ENCODE measurements at regions not wholly inside any gene's neighbourhood (a gene's known extent, or its start where the extent isn't known, plus 50 kb on each side); places are given as distances from the start of the nearest gene placed in this dataset.

DNA sequence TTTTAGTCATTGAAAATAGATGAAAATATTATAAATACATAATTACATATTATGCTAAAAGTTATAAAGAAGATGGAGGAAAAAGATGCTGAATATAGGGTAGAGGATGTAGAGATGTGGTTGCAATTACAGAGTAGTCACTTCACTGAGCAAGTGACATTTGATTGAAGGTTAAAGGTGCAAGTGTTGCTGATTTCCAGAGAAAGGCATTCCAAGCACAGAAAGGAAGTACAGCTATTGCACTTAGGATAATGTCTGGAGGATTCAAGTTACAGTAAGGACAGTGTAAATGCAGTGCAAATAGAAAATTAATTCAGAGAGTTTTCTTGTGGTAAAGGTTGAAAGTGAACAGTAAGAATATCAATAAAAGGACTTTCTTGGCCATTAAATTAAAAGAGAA is 1721.8 kb downstream of the PCDH9 start:
- H3K4me1 ChIP-seq (ENCODE audit: insufficient read depth), result no peaks in the 10 kb centered on the region
- H3K36me3 Mint-ChIP-seq (ENCODE audit: low read depth), result no peaks in the 10 kb centered on the region
- H3K27ac Mint-ChIP-seq, result no peak overlapping the region
- H2AFZ ChIP-seq, result no peak overlapping the region
- no peak overlapping the region for H3K27ac ChIP-seq (ENCODE audit: low read depth)
- H3K4me1 Mint-ChIP-seq, result no peaks in the 10 kb centered on the region
- H3K4me3 Mint-ChIP-seq, result no peak overlapping the region
- no peak for ATAC-seq
- DNase-seq (ENCODE audit: low spot score), result no peak
- H3K27me3 Mint-ChIP-seq (ENCODE audit: insufficient read depth, low read depth, poor library complexity), result no peaks in the 10 kb centered on the region
- H3K27me3 ChIP-seq (ENCODE audit: insufficient read depth), result no peaks in the 10 kb centered on the region
- no peak for TF ChIP-seq STAT1 (IDR thresholded peaks at IDR 0.05; ENCODE audit: unreplicated experiment)
- TF ChIP-seq POLR2AphosphoS5 (IDR thresholded peaks at IDR 0.05; ENCODE audit: low read depth), result no peak
- no peaks in the 10 kb centered on the region for H3F3A ChIP-seq (replicated peaks; ENCODE audit: low read depth)
- no peaks in the 10 kb centered on the region for H3K36me3 ChIP-seq (ENCODE audit: insufficient read depth)
- no peak overlapping the region for H3K4me3 ChIP-seq
- H3K79me2 ChIP-seq (replicated peaks; ENCODE audit: insufficient read depth), result no peaks in the 10 kb centered on the region
- no peaks in the 10 kb centered on the region for H3K9me3 Mint-ChIP-seq
- H3K9me2 ChIP-seq (ENCODE audit: insufficient read depth), result no peaks in the 10 kb centered on the region
- H3K4me2 ChIP-seq, result no peak overlapping the region
- no peaks in the 10 kb centered on the region for H4K20me1 ChIP-seq (replicated peaks; ENCODE audit: insufficient read depth)

DNA sequence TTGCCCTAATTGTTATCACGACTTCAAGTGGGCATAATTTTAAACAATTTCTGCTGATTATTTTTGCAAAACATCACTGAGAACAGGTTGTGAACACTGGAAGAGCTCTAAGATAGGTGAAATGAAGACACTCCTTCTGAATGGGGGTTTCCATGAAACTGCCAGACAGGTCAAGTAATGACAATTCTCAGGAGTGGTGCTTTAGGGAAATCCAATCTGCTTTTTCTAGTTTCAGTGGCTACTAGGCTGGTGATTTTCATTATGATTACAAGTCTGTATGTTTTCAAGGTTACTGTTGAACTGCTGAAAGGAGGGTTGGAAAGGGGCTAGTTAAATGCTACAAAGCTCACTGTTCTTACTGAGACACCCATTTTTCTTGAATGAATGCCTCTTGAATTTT is 1724.2 kb downstream of the PCDH9 start:
- H3K27ac ChIP-seq (ENCODE audit: low read depth), result no peak overlapping the region
- no peaks in the 10 kb centered on the region for H3K4me1 Mint-ChIP-seq
- H2AFZ ChIP-seq, result peak overlapping the region; percentile 70; the same call in 1 of the 2 replicates
- ATAC-seq (no peak), DNase-seq (ENCODE audit: low spot score) (no peak)
- H3K4me3 Mint-ChIP-seq, result no peak overlapping the region
- H3F3A ChIP-seq (replicated peaks; ENCODE audit: low read depth), result no peaks in the 10 kb centered on the region
- H3K9me2 ChIP-seq (ENCODE audit: insufficient read depth), result no peaks in the 10 kb centered on the region; the same call in 1 of the 2 replicates
- no peaks in the 10 kb centered on the region for H3K36me3 ChIP-seq (ENCODE audit: insufficient read depth)
- no peaks in the 10 kb centered on the region for H3K79me2 ChIP-seq (replicated peaks; ENCODE audit: insufficient read depth)
- H3K27me3 Mint-ChIP-seq (ENCODE audit: insufficient read depth, low read depth, poor library complexity), result no peaks in the 10 kb centered on the region
- H3K27me3 ChIP-seq (ENCODE audit: insufficient read depth), result no peaks in the 10 kb centered on the region
- H3K36me3 Mint-ChIP-seq (ENCODE audit: low read depth), result no peaks in the 10 kb centered on the region
- no peaks in the 10 kb centered on the region for H4K20me1 ChIP-seq (replicated peaks; ENCODE audit: insufficient read depth)
- no peak overlapping the region for H3K4me2 ChIP-seq
- H3K27ac Mint-ChIP-seq, result no peak overlapping the region
- no peaks in the 10 kb centered on the region for H3K4me1 ChIP-seq (ENCODE audit: insufficient read depth)
- no peak overlapping the region for H3K4me3 ChIP-seq
- H3K9me3 Mint-ChIP-seq, result no peaks in the 10 kb centered on the region
- TF ChIP-seq JUNB (IDR thresholded peaks at IDR 0.05; ENCODE audit: unreplicated experiment), result no peak
- no peak for TF ChIP-seq EZH2 (IDR thresholded peaks at IDR 0.05; ENCODE audit: low read depth, unreplicated experiment)
- TF ChIP-seq ZNF331 (CRISPR knock-in tag; IDR thresholded peaks at IDR 0.05; ENCODE audit: low read depth), result no peak
- no peak for TF ChIP-seq POLR2AphosphoS5 (IDR thresholded peaks at IDR 0.05; ENCODE audit: low read depth)
- TF ChIP-seq, protein P1, sequence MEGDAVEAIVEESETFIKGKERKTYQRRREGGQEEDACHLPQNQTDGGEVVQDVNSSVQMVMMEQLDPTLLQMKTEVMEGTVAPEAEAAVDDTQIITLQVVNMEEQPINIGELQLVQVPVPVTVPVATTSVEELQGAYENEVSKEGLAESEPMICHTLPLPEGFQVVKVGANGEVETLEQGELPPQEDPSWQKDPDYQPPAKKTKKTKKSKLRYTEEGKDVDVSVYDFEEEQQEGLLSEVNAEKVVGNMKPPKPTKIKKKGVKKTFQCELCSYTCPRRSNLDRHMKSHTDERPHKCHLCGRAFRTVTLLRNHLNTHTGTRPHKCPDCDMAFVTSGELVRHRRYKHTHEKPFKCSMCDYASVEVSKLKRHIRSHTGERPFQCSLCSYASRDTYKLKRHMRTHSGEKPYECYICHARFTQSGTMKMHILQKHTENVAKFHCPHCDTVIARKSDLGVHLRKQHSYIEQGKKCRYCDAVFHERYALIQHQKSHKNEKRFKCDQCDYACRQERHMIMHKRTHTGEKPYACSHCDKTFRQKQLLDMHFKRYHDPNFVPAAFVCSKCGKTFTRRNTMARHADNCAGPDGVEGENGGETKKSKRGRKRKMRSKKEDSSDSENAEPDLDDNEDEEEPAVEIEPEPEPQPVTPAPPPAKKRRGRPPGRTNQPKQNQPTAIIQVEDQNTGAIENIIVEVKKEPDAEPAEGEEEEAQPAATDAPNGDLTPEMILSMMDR (conservative IDR thresholded peaks at IDR 0.05; ENCODE audit: low read depth in 2 of 2), result no peak
- no peak for TF ChIP-seq ZNF114 (CRISPR knock-in tag; IDR thresholded peaks at IDR 0.05)
- TF ChIP-seq, protein P2, sequence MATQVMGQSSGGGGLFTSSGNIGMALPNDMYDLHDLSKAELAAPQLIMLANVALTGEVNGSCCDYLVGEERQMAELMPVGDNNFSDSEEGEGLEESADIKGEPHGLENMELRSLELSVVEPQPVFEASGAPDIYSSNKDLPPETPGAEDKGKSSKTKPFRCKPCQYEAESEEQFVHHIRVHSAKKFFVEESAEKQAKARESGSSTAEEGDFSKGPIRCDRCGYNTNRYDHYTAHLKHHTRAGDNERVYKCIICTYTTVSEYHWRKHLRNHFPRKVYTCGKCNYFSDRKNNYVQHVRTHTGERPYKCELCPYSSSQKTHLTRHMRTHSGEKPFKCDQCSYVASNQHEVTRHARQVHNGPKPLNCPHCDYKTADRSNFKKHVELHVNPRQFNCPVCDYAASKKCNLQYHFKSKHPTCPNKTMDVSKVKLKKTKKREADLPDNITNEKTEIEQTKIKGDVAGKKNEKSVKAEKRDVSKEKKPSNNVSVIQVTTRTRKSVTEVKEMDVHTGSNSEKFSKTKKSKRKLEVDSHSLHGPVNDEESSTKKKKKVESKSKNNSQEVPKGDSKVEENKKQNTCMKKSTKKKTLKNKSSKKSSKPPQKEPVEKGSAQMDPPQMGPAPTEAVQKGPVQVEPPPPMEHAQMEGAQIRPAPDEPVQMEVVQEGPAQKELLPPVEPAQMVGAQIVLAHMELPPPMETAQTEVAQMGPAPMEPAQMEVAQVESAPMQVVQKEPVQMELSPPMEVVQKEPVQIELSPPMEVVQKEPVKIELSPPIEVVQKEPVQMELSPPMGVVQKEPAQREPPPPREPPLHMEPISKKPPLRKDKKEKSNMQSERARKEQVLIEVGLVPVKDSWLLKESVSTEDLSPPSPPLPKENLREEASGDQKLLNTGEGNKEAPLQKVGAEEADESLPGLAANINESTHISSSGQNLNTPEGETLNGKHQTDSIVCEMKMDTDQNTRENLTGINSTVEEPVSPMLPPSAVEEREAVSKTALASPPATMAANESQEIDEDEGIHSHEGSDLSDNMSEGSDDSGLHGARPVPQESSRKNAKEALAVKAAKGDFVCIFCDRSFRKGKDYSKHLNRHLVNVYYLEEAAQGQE (IDR thresholded peaks at IDR 0.05; ENCODE audit: unreplicated experiment), result no peak
- TF ChIP-seq CREB1 (CRISPR knock-in tag; IDR thresholded peaks at IDR 0.05; ENCODE audit: low read depth), result no peak
- no peak for TF ChIP-seq EZH2phosphoT487 (IDR thresholded peaks at IDR 0.05; ENCODE audit: unreplicated experiment)
- no peak for TF ChIP-seq NANOG (IDR thresholded peaks at IDR 0.05; ENCODE audit: borderline replicate concordance)
- TF ChIP-seq, protein P3, sequence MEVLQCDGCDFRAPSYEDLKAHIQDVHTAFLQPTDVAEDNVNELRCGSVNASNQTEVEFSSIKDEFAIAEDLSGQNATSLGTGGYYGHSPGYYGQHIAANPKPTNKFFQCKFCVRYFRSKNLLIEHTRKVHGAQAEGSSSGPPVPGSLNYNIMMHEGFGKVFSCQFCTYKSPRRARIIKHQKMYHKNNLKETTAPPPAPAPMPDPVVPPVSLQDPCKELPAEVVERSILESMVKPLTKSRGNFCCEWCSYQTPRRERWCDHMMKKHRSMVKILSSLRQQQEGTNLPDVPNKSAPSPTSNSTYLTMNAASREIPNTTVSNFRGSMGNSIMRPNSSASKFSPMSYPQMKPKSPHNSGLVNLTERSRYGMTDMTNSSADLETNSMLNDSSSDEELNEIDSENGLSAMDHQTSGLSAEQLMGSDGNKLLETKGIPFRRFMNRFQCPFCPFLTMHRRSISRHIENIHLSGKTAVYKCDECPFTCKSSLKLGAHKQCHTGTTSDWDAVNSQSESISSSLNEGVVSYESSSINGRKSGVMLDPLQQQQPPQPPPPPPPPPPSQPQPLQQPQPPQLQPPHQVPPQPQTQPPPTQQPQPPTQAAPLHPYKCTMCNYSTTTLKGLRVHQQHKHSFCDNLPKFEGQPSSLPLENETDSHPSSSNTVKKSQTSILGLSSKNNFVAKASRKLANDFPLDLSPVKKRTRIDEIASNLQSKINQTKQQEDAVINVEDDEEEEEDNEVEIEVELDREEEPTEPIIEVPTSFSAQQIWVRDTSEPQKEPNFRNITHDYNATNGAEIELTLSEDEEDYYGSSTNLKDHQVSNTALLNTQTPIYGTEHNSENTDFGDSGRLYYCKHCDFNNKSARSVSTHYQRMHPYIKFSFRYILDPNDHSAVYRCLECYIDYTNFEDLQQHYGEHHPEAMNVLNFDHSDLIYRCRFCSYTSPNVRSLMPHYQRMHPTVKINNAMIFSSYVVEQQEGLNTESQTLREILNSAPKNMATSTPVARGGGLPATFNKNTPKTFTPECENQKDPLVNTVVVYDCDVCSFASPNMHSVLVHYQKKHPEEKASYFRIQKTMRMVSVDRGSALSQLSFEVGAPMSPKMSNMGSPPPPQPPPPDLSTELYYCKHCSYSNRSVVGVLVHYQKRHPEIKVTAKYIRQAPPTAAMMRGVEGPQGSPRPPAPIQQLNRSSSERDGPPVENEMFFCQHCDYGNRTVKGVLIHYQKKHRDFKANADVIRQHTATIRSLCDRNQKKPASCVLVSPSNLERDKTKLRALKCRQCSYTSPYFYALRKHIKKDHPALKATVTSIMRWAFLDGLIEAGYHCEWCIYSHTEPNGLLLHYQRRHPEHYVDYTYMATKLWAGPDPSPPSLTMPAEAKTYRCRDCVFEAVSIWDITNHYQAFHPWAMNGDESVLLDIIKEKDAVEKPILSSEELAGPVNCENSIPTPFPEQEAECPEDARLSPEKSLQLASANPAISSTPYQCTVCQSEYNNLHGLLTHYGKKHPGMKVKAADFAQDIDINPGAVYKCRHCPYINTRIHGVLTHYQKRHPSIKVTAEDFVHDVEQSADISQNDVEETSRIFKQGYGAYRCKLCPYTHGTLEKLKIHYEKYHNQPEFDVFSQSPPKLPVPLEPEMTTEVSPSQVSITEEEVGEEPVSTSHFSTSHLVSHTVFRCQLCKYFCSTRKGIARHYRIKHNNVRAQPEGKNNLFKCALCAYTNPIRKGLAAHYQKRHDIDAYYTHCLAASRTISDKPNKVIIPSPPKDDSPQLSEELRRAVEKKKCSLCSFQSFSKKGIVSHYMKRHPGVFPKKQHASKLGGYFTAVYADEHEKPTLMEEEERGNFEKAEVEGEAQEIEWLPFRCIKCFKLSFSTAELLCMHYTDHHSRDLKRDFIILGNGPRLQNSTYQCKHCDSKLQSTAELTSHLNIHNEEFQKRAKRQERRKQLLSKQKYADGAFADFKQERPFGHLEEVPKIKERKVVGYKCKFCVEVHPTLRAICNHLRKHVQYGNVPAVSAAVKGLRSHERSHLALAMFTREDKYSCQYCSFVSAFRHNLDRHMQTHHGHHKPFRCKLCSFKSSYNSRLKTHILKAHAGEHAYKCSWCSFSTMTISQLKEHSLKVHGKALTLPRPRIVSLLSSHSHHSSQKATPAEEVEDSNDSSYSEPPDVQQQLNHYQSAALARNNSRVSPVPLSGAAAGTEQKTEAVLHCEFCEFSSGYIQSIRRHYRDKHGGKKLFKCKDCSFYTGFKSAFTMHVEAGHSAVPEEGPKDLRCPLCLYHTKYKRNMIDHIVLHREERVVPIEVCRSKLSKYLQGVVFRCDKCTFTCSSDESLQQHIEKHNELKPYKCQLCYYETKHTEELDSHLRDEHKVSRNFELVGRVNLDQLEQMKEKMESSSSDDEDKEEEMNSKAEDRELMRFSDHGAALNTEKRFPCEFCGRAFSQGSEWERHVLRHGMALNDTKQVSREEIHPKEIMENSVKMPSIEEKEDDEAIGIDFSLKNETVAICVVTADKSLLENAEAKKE (CRISPR knock-in tag; IDR thresholded peaks at IDR 0.05), result no peak

Data from GM23338 (cell line).